ENCODE measurements at regions not wholly inside any gene's neighbourhood (a gene's known extent, or its start where the extent isn't known, plus 50 kb on each side); places are given as distances from the start of the nearest gene placed in this dataset.

DNA sequence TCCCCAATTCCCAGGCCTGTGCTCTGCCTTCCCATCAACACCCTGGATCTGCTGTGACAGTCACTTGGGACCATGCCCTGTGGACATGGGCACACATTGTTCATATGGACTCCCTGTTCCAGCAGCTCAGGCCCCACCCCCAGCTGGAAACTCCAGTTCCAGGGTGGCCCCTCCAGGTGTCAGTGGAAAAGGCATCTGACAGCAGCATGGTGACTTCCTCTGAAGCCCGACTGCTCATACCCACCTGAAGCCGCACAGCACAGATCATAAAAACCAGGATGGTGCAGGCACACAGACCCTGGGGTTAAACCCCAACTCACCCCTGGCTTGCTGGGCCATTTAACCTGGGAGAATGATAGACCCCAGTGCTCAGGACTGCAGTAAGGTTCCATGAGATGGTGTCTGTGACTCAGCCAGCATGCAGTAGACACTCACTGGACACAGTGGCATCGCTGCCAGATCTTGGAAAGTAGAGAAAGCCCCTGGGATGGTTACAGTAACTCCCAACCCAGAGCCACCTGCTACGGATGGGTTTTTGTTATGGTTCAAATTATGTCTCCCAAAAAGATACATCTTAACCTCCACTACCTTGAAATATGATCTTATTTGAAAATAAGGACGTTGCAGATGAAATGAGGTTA, 72.6 kb upstream of the NANOS1 start:
- H4K8ac ChIP-seq (ENCODE audit: extremely low read depth, insufficient read depth, low read length): no peak overlapping the region
- no peaks in the 10 kb centered on the region for H3K27me3 ChIP-seq (replicated peaks in 1 of 4; ENCODE audit: control insufficient read depth in 3 of 4, extremely low read depth in 1 of 4, insufficient read depth in 3 of 4, low read length in 3 of 4)
- no peak overlapping the region for H3K18ac ChIP-seq (ENCODE audit: extremely low read depth, low read length)
- no peaks in the 10 kb centered on the region for H3K9me3 ChIP-seq (ENCODE audit: insufficient read depth in 2 of 2, low read depth in 1 of 2, low read length in 1 of 2)
- H4K5ac ChIP-seq (ENCODE audit: insufficient read length, low read depth, low read length): no peak overlapping the region
- no peak overlapping the region for H3K4me2 ChIP-seq (ENCODE audit: insufficient read depth in 1 of 2, low read depth in 2 of 2, low read length in 2 of 2)
- no peak overlapping the region for H3K14ac ChIP-seq (ENCODE audit: insufficient read length)
- ChIA-PET POLR2A (ENCODE audit: partially characterized antibody) (no interaction called here), CTCF (ENCODE audit: partially characterized antibody) (interaction anchor here (1.7 to 1.9 kb wide), 2 partner anchors 13 to 33 kb away, joined by 4 read pairs; no protein-coding TSS in a partner anchor)
- no peak overlapping the region for H2BK12ac ChIP-seq (ENCODE audit: low read depth, low read length)
- H3K4me3 ChIP-seq (ENCODE audit: extremely low read depth in 1 of 4, insufficient read depth in 2 of 4, low read depth in 3 of 4, low read length in 4 of 4): no peak overlapping the region
- no peaks in the 10 kb centered on the region; a peak in 1 of 7 replicates for H3K4me1 ChIP-seq (replicated peaks in 1 of 4; ENCODE audit: control insufficient read depth in 3 of 4, insufficient read depth in 4 of 4, low read length in 3 of 4)
- no peaks in the 10 kb centered on the region for H3K79me1 ChIP-seq (ENCODE audit: low read depth, low read length)
- H4K91ac ChIP-seq (replicated peaks; ENCODE audit: insufficient read length, low read length): no peak overlapping the region
- FAIRE-seq (no peak), DNase-seq (ENCODE audit: low read depth in 1 of 2, low spot score in 2 of 2) (peak in 1 of 2 experiments; percentile 31)
- no peaks in the 10 kb centered on the region for H3K36me3 ChIP-seq (ENCODE audit: control insufficient read depth in 2 of 4, insufficient read depth in 4 of 4, low read length in 3 of 4)
- no peak overlapping the region for H3K56ac ChIP-seq (replicated peaks; ENCODE audit: insufficient read length, low read depth, low read length)
- no peaks in the 10 kb centered on the region for H3K79me2 ChIP-seq (ENCODE audit: control insufficient read depth in 1 of 2, insufficient read depth in 2 of 2, low read length in 2 of 2)
- H4K20me1 ChIP-seq (replicated peaks in 1 of 2; ENCODE audit: control insufficient read depth in 1 of 2, insufficient read depth in 2 of 2, low read length in 2 of 2): peaks cover 0 to 2% of the 10 kb centered on the region in 2 experiments
- H3K23me2 ChIP-seq (ENCODE audit: low read depth, low read length): no peaks in the 10 kb centered on the region
- 84% methylated on average over 5 of the region's 5 CpGs; no CpG with 5 or more reads in 1 of the 2 experiments for WGBS, 2 experiments (ENCODE audit: extremely low coverage in 1 of 2, insufficient coverage in 1 of 2, insufficient read length in 1 of 2, insufficient replicate concordance in 2 of 2, low coverage in 1 of 2, low lambda C conversion rate in 2 of 2, missing lambda C conversion rate in 1 of 2)
- no peak overlapping the region for H2BK5ac ChIP-seq (ENCODE audit: low read depth, low read length)
- no peak overlapping the region for H2AK5ac ChIP-seq (ENCODE audit: low read depth, low read length)
- no peak overlapping the region for H2BK120ac ChIP-seq (replicated peaks; ENCODE audit: low read depth, low read length)
- H2AFZ ChIP-seq (ENCODE audit: low read length): no peak overlapping the region
- H3K9ac ChIP-seq (replicated peaks in 1 of 4; ENCODE audit: extremely low read depth in 1 of 4, low read depth in 3 of 4, low read length in 3 of 4): no peak overlapping the region
- H3K23ac ChIP-seq (ENCODE audit: insufficient read length): no peak overlapping the region
- no peak overlapping the region for H2BK20ac ChIP-seq (ENCODE audit: low read length)
- H2BK15ac ChIP-seq (ENCODE audit: low read length): no peak overlapping the region
- no peak overlapping the region for H3K4ac ChIP-seq (replicated peaks; ENCODE audit: insufficient read length, low read depth, low read length)
- no peak overlapping the region for H3K27ac ChIP-seq (ENCODE audit: low read depth, low read length)
- TF ChIP-seq CBX8 (IDR thresholded peaks at IDR 0.05; ENCODE audit: borderline replicate concordance, low read depth, low read length): no peak

Measured in H1 (cell line).